Jurkat, Clone E6-1 (cell line): ENCODE measurements at regions not wholly inside any gene's neighbourhood (a gene's known extent, or its start where the extent isn't known, plus 50 kb on each side); places are given as distances from the start of the nearest gene placed in this dataset.
A peak's percentile ranks its signal among the peaks of the same experiment; 100 is the strongest.

Experiments
- DNase-seq: peaks from one replicate; pipeline ENCODE4 v3.0.0-alpha.2; 2011; ENCODE audit warnings: low read depth, low spot score
- H3K4me3 ChIP-seq: 2 replicates; pipeline ENCODE4 v1.5.1; 2011; ENCODE audit warnings: mild to moderate bottlenecking, low read length, control low read depth, moderate library complexity

GRCh38 chr7:95718577-95719410, 53.6 kb upstream of the DYNC1I1 start:
- H3K4me3 ChIP-seq = no peak overlapping the region
- peak; percentile 14 for DNase-seq

DNA sequence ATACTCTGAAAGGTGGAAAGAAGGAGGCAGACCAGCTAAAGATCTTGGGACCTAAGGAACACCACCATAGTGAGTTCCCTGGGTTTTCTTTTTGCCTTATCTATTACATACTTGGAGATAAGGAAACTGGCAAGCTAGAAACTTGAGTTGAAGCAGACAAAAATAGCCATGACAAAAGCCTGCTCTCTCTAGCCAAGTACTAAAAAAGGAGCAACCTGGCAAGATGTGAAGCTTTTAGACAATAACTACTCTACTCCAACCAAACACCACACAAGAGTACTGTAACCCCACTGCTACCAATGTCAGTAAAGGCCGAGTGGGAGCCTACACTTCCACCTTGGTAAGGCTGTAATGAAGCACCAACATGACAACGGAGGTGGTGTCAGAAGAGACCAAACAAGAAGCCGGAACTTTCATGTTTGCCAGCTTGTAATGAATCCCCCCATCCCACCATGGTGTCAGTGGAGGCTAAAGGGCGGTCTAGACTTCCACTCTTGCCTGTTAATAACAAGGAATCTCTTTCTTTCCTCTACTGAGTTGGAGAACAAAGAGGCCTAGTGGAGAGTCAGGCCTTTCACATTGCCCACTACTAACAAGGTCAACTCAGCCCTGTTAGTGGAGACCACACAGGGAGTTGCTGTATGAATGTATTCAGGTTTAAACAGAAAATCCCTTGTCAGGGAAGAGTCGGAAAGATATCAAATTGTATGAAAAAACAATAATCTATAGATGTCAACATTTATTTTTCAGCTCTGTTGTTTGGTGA, 55.8 kb upstream of the DYNC1I1 start:
- H3K4me3 ChIP-seq = no peak overlapping the region
- no peak for DNase-seq

GRCh38 chr7:95715274-95715673, 57.1 kb upstream of the DYNC1I1 start:
- no peak overlapping the region for H3K4me3 ChIP-seq
- DNase-seq = no peak

- no peak for DNase-seq
- no peak overlapping the region for H3K4me3 ChIP-seq
Observed at GRCh38 chr7:95710711-95711110, 61.6 kb upstream of the DYNC1I1 start.

DNA sequence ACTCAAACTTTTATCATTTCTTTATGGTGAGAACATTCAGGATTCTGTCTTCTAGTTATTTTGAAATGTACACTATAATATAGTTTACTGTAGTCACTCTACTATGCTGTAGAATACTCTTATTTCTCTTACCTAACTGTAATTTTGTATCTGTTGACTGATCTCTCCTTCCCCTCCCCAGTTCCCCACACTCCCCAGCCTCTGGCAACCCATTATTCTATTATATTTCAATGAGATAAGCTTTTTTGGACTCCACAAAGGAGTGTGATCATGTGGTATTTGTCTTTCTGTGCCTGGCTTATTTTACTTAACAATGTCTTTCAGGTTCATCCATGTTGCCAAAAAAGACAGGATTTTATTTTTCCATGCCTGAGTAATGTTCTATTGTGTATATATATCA, 71.4 kb upstream of the DYNC1I1 start:
- H3K4me3 ChIP-seq = no peak overlapping the region
- DNase-seq = no peak

- no peak for DNase-seq
- H3K4me3 ChIP-seq = no peak overlapping the region
Observed at GRCh38 chr7:95694334-95694733, 78.0 kb upstream of the DYNC1I1 start.

GRCh38 chr7:95693551-95694333, 78.6 kb upstream of the DYNC1I1 start:
- H3K4me3 ChIP-seq = no peak overlapping the region
- DNase-seq = no peak

- no peak overlapping the region for H3K4me3 ChIP-seq
- DNase-seq = no peak
Observed at GRCh38 chr7:95691464-95691863, 80.9 kb upstream of the DYNC1I1 start.

GRCh38 chr7:95690367-95690947, 81.9 kb upstream of the DYNC1I1 start:
- peak; percentile 46 for DNase-seq
- no peak overlapping the region for H3K4me3 ChIP-seq

- H3K4me3 ChIP-seq = no peak overlapping the region
- no peak for DNase-seq
Observed at GRCh38 chr7:95688931-95689495, 83.3 kb upstream of the DYNC1I1 start.

- no peak overlapping the region for H3K4me3 ChIP-seq
- no peak for DNase-seq
Observed at GRCh38 chr7:95687759-95688343, 84.5 kb upstream of the DYNC1I1 start.

GRCh38 chr7:95686109-95686508, 86.2 kb upstream of the DYNC1I1 start:
- H3K4me3 ChIP-seq = no peak overlapping the region
- peak; percentile 23 for DNase-seq

DNA sequence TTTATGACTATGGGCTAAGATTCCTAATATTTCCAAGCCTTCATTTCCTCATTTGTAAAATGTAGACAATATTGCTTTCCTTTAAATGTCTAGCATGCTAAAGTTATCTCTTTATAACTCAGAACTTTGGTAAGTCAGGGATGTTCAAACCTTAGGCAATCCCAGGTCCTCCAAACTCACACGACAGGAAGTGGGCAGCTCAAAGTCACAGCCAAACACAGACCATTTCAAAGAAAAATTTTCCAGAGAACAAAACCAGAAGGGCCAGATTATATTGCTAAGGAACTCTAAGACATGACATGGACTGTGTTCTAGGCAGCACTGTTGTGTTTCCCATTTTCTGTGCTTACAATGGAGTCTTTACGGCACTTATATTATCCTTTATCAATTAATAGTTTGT, 87.8 kb upstream of the DYNC1I1 start:
- H3K4me3 ChIP-seq = no peak overlapping the region
- DNase-seq = no peak

GRCh38 chr7:95684037-95684436, 87.7 kb upstream of the PDK4 start:
- H3K4me3 ChIP-seq = no peak overlapping the region
- no peak for DNase-seq

- DNase-seq = no peak
- no peak overlapping the region for H3K4me3 ChIP-seq
Observed at GRCh38 chr7:95682913-95683312, 86.6 kb upstream of the PDK4 start.

DNA sequence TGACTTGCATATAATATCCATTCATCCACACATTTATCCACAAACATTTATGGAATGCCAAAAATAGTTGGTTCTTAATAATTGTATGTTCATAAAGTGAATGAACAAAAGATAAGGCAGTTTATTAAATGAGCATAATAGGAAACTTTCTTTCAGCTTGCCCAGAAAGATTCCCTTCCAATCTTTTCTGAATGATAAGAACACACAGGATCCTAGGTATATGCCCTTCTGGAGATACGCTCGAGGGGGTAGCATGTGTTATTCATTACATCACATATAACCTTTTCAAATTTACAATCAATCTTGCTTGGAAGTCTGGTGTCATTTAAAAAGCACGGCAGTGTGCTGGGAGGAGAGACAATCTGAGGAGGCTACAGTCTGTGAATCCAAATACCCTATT, 80.4 kb upstream of the PDK4 start:
- DNase-seq = no peak
- H3K4me3 ChIP-seq = no peak overlapping the region

DNA sequence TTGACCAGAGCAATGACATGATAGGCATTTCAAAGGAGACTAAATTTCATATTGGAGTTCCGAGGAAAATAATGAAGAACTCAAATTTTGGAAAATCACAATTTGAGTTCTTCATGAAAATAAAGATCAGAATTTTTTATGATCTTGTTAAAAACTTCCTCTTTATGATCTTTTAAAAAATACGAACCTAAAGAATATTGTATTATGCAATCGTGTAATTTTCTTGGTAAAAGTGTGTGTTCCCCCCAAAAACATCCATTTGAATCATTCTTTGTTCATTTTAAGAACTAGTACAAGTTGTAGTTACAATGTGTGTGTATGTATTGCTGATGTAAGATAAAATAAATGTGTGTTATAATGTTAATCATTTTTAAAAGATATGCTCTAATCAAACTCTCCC, 79.3 kb upstream of the PDK4 start:
- no peak for DNase-seq
- H3K4me3 ChIP-seq = no peak overlapping the region

DNA sequence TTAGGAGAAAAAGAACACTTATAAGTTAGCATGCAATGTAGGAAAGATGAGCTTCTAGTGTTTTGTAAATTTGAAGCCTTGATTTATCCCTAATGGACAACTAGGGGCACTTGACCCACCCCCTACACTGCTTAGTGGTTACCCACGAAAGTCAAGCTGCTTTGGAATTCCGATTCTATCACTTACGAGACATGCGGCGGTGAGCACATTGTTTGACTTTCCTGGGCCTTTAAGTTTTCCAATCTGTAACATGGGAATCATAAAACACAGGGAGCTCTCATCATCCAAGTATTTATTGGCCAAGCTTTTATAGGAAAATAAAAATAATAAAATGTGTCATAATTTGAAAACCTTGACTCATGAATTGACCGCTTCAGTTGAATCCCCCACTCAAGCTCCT, 78.7 kb upstream of the PDK4 start:
- no peak overlapping the region for H3K4me3 ChIP-seq
- no peak for DNase-seq

GRCh38 chr7:95674101-95674500, 77.8 kb upstream of the PDK4 start:
- no peak for DNase-seq

More at GRCh38 chr7:95674101-95674500, 77.8 kb upstream of the PDK4 start:
- no peak overlapping the region for H3K4me3 ChIP-seq
